ENCODE measurements at regions not wholly inside any gene's neighbourhood (a gene's known extent, or its start where the extent isn't known, plus 50 kb on each side); places are given as distances from the start of the nearest gene placed in this dataset.

DNA sequence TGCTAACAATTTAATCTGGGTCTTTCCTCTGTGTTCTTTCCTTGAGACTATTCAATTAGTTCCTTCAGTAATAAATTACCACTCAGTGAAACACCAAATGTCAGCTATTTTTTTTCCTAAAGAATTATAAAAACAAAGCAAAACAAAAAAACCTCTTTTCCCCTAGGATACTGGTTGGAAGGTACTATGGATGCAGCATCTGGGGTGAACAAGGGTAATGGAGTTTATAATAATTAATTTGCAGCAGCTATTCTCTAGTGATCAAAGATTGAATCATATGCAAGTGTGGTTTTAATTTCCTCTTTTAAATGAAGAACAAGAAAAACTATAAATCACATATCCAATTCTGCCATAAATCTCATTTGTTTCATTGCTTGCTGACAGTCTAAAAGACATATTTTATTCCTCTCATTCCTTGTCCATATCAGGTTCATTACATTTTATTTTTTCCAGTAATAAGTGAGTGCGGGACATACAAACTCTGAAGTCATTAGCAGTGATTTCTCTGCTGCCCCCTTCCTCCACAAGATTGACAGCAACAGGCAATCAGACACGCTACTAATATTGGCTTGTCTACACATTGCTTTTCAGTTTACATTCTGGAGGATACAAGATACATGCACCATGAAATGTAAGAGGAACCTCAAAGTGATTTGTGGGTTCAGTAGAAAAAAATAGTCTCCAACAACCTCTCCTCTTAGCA lies 1093.4 kb upstream of the SLIT2 start:
- TF ChIP-seq, protein P1, sequence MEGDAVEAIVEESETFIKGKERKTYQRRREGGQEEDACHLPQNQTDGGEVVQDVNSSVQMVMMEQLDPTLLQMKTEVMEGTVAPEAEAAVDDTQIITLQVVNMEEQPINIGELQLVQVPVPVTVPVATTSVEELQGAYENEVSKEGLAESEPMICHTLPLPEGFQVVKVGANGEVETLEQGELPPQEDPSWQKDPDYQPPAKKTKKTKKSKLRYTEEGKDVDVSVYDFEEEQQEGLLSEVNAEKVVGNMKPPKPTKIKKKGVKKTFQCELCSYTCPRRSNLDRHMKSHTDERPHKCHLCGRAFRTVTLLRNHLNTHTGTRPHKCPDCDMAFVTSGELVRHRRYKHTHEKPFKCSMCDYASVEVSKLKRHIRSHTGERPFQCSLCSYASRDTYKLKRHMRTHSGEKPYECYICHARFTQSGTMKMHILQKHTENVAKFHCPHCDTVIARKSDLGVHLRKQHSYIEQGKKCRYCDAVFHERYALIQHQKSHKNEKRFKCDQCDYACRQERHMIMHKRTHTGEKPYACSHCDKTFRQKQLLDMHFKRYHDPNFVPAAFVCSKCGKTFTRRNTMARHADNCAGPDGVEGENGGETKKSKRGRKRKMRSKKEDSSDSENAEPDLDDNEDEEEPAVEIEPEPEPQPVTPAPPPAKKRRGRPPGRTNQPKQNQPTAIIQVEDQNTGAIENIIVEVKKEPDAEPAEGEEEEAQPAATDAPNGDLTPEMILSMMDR (conservative IDR thresholded peaks at IDR 0.05; ENCODE audit: low read length) = no peak
- TF ChIP-seq EZH2phosphoT487 (IDR thresholded peaks at IDR 0.05; ENCODE audit: borderline replicate concordance) = no peak

All from Loucy (cell line).